ENCODE measurements at regions not wholly inside any gene's neighbourhood (a gene's known extent, or its start where the extent isn't known, plus 50 kb on each side); places are given as distances from the start of the nearest gene placed in this dataset.

DNA sequence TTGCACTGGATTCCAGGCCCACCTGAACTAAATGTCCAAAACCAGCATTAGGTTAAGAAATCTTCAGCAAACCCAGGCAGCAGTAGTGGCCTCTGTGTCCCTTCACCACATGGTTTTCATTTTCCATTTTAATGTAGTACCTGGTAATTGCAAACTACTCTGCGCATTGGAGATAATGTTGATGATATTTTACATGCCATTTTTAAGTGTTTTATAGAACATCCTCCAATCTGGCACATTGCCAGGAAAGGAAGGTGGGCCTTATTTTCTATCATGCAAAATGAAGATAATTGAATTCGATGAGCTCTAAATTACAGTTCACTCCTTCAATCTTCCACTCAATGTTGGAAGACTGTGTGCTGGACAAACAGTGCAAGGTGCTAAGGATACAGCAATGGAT lies 89.5 kb downstream of the ZC3H11B start:
- no peak for DNase-seq (ENCODE audit: low spot score)

DNA sequence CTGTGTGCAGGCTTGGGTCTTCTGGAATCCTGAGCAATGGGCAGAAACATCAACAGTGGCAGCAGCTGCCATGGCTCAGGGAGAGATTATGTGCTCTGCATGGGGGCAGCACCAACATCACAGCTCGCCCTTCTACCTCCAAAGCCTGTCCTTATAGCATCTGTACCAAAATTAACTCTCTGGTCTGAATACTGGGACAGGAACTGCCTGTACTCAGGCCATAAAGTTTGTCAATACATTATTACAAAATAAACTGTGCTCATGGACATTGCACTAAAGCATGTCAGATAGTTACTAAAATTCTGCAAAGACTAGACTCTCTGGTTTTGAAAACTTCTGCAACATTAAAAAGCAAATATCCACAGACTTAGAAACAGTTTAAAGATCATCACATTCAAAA lies 91.6 kb downstream of the ZC3H11B start:
- no peak for DNase-seq (ENCODE audit: low spot score)

DNA sequence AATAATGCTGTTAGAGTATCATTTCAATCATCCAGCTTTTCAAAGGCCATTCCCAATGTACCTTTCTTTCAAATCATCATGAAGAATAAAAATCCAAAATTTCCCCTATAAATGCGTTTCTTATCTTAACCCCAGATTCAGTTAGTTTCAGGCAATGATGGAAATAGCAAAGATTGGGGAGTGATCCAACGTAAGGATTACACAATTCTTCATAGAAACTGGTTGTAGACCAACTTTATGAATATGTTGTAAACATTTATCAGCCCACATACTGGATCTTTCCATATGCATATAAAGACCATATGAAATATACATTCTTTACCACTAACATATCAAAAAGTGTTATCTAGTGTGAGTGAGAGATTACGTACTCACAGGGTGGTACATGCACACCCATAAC lies 92.7 kb downstream of the ZC3H11B start:
- DNase-seq (ENCODE audit: low spot score): no peak

DNA sequence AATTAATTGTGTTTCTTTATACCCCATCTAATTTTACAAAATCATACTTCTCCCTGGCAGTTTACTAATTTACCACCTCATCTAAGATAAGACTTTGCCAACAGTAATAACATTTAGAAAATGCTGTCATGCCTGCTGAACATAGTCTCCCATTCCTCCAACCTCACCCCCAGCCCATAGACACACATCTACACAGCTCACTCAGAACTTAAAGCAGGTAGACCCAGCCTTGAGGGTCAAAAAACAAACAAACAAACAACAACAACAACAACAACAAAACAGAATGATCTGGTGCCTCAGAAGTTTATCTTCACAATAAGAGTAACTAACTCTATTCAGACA lies 94.0 kb downstream of the ZC3H11B start:
- DNase-seq (ENCODE audit: low spot score): no peak

DNA sequence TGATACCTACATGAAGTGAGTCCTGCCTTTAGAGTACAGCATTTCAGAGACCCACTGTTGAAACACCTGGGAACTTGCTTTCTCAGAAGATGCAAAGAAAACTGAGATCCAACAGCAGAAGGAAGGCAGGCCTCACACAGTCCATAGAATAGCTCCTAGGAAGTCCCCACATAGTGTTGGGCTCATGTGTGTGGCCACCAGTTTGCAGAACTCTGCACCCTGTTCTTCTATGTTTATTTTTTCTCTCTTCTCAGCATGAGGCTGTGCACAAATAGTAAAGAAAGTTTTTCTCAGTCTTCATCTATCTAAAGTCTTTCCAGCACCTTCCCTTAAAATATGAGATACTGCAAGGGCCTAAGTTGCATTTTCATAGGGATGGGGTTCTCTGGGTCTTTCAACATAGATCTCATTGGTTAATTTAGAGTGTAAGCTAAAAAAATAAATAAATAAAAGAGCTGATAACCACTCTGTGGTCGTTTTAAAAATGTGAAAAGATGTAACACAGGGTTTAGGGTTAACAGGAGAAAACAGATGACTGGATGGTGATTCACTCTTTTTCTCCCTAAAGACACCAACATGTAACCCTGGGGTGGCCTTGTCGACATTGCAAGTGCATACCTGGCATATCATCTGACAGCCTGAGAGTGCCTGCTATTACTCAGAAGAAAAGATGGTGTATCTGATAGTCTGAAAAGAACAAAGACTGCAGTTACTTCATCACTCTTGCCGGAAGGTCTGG lies 94.6 kb downstream of the ZC3H11B start:
- no peak for DNase-seq (ENCODE audit: low spot score)

DNA sequence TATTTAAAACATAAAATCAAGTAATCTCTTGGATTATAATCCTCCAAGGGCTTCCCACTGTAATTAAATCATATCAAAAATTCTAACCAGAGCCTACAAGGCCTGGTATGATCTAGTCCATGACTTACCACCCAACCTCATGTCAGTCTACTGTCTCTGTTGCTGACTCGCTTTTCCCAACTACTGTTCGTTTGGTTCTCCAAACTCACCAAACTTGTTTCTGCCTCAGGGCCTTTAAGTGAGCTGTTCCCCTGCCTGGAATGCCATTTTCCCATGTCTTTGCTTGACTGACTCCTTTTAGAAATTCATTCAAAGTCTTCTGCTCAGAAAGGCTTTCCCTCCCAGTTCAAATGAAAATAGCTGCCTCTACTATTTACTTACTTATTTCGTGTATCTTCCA lies 95.9 kb downstream of the ZC3H11B start:
- DNase-seq (ENCODE audit: low spot score): no peak

DNA sequence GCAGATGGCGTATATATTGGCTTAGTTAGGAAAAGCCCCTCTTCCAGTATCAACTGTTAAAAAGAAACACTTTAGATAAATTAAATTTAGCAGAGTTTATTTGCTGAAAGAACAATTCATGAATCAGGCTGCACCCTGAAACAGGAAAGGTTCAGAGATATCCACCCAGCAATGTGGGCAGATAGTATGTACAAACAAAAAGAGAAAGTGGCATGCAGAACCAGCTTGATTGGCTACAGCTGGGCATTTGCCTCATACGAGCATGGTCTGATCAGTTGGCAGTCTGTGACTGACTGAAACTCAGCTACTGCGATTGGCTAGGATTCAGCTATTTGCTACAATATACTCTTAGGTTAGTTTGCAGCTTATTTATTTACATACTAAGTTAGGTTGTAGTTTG lies 98.2 kb downstream of the ZC3H11B start:
- no peak for DNase-seq (ENCODE audit: low spot score)

DNA sequence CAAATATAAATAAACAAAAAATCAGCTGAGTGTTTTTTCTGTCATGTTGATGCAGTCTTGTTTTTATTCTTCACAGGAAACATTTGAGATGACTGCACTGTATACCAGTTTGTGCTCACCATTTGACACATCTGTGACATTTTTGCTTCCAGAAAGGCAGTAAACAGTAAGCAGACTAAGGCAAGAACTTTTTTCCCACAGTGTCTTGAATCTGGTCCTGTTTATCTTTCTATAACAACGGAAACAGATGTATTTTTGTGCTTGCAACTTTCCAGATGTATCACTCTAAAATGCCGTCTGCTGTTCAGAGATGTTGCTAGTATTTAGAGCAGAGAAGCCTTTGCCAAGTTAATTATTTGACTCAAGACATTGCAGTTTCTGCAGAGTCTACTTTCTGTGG lies 105.5 kb downstream of the ZC3H11B start:
- no peak for DNase-seq (ENCODE audit: low spot score)

DNA sequence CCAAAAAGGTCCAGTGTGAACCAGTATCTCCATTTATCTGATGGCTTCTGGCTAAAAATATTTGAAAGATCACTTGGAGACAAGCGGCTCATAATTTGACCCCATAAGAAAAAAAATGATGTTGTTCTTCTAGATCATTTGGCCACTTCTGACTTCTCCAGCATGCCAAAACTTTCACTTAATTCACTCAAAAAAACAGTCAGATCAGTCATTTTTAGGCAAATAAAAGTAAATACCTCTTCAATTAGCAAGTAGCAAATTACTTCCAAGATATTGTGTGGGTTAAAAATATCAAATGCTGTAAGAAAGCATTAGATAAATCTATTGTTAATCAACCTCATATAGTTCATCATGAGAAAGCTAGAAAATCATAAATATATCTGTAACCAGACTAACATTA lies 106.0 kb downstream of the ZC3H11B start:
- DNase-seq (ENCODE audit: low spot score): no peak

DNA sequence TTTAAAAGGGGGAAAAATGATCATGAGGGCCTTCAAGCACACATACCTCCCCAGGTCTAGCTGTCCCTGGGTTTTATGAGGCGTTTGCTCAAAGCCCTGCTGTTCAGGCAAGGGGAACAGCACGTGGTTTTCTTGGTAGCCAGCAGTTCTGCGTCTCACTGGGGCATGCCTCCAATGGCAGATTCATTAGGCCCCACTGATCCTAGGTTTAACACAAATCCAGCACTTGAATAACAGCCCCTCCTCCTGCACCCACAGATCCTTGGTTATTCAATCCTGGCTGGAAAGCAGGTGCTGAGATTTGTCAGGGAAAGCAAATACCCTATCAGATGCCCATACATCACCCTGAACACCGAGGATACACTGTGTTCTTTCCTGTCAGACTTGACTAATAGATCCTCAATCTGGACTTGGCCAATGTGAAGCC lies 106.4 kb downstream of the ZC3H11B start:
- no peak for DNase-seq (ENCODE audit: low spot score)

DNA sequence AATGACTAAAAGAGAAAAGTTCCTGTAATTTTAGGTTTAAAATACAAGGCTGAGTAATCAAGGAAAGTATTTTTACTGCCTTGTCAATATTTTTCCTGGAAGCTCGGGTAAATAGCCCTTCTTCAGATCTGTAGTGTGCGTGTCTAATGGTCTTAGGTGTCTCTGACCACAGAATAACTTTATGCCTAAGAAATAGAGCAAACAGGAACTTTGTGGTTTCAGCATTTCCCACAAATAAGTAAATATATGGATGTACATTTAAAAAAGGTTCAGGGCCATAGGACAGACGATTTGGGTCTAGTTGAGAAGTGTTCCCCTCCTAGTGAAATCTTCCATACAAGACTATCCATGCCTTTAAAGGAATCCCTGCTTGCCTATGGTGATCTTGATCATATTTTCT lies 107.0 kb downstream of the ZC3H11B start:
- no peak for DNase-seq (ENCODE audit: low spot score)

DNA sequence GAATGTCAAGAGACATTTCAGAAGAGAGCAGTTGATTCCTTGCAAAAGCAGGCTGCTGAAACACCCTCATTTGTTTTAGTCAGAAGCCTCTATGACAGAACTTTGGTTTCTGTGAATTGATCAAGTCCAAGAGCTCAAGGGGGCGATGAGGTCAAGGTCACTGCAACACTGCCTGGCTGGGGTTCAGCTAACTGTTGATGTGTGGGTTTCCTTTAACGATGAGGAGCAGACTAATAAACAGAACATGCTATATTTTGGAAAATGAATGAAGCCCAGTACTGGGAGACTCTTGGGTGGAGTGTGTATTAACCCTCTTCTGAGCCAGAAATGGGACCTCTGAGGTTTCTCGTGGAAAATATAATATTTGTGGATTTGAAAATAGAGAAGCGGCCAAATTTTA lies 109.3 kb downstream of the ZC3H11B start:
- DNase-seq (ENCODE audit: low spot score): no peak

DNA sequence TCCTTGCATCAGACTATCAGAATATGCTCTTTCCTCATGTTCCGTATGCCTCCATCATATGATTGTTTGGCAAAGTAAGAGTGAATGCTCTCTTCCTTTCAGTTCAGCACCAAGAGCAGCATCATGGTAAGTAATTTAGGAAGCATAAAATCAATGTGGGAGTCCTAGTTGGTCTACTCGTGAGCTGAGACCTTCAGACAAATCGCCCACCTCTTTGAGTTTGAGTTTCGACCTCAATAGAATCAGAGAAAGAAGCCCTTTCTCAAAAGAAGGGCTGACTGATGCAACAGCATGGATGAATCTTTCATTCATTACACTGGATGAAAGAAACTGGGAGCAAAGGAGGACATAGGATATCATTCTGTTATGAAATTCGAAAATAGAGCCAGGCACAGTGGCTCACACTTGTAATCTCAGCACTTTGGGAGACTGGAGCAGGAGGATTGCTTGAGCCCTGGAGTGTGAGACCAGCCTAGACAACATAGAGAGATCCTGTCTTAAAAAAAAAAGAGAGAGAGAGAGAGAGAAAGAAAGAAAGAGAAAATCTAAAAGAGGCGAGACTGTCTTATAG lies 112.5 kb downstream of the ZC3H11B start:
- no peak for DNase-seq (ENCODE audit: low spot score)

DNA sequence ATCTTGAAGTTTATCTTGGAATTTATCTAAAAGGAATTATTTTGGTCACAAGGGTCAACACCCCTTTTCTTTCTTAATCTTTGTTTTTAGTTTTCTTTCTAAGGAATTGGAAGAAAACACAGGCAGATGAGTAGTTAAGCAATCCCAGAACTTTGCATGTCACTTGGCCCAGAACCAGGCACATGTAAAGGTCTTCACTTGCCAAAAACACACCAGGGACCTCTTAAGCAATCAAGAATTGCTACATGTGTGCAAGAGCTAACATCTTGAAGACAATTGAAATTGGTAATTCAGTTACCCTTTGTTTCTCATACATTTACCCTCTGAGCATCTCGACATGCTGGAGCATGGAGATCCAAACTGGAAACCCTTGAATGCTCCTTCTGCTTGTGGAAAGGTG lies 114.2 kb downstream of the ZC3H11B start:
- no peak for DNase-seq (ENCODE audit: low spot score)

DNA sequence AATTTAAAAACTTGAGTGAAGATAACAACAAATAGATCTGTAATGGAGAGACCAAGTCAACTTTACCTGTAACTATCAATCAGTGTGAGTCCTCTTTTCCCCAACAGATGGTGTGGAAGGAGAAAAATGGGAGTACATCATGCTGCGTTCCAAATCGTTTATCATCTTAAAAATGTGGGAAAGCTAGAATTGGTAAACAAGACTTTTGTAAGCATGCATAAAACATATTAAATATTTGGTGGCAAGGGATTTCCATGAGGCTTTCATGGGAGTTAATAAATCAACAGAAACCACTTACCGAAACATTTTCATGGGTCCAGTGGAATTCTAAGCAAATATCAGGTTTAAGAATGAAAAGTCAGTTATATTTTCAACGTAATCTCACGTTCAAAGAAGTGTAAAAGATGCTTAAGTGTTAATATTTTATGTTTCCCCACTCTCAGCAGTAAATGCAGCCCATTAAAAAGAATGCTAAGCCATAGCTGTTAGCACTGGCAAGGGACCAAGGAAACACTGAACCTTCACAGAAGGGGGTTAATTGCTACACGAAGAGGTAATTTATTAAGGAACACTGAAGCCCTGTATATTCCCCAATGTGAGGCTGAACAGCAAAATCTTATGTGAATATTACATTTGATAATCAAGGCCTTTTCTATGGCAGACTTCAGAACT lies 117.0 kb downstream of the ZC3H11B start:
- no peak for DNase-seq (ENCODE audit: low spot score)

DNA sequence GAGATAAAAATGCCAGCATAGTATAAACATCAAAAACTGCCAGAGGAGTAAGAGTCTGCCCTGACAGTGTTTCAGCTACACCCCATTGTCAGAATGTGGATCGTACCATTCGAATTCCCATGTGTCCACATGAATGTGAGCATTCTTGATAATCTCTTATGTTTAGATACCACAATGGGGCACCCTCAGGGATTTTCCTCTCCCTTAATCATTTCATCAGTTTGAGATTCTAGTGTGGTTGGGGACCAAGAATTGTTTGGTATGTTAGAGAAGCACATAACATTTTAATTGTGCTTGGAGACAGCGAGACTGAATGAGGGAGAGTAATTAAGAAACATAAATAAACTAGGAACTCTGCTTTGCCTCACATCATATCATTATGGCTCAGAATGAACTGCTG lies 120.2 kb downstream of the ZC3H11B start:
- no peak for DNase-seq (ENCODE audit: low spot score)

DNA sequence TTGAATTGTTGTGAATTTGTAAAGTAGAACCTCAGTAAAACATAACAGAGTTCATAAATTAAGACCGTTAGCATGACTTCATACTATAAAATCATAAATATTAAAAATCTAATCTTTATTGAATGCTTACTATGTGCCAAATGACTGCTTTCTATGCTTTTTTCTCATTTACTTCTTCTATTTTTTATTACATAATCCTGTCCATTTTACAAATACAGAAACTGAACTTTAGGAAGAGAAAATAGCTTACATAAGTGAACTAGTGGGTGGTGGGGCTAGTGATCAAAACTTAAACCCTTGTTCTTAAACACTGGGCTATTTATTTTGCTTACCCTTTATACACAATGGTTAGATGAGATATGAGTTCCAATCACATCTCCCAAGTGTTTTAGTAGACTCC lies 122.3 kb downstream of the ZC3H11B start:
- no peak for DNase-seq (ENCODE audit: low spot score)

DNA sequence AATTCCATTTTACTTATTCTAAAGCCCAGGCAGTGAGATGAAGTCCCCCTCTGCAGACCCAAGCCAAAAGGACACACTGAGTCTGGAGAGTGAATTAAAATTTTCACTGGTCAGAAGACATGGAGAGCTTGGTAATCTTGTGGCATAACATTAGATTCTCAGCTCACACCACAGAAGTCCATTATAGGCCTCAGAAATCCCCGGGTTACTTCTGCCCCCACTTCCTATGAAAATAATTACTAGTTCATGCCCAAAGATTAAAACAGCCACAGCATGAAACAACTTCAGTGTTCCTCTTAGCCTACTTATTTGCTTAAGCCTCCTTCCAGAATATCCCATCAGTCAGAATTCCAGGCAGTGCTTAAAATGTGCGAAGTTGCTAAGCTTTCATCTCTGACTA lies 123.3 kb downstream of the ZC3H11B start:
- DNase-seq (ENCODE audit: low spot score): no peak

DNA sequence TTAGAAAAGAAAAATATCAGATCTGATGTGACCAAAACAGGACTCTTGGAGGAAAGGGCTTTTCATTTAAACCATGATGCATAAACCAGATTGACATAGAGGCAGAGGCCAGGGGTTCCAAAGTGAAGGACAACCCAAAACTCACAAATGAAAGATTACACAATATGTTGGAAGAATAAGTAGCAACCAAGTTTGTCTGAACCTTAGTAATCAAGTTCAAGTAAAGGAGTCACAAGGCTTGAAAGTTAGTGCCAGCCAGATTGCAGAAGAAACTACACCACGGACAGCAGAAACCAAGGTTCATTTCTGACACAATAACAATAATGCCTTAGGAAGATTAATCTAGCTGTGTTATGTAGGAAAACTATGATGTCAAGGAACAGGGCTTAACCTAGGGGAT lies 124.6 kb downstream of the ZC3H11B start:
- no peak for DNase-seq (ENCODE audit: low spot score)

DNA sequence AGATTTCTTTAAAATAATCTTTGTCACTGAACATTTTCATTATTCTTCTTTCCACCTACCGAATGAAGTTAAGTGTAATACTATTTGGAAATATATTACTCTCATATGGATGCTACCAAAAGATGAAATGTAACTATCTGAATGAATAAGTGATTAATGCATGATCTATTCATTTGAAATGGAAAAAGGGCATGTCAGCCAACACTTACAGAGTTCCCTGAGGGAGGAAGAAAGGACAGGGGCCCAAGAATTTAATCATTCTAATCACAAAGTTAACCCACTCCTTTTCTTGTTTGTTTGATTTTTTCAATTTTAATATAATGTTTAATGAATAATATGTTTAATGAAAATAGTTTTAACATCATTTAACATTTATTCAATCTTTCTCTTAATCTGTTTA lies 129.4 kb downstream of the ZC3H11B start:
- no peak for DNase-seq (ENCODE audit: low spot score)

DNA sequence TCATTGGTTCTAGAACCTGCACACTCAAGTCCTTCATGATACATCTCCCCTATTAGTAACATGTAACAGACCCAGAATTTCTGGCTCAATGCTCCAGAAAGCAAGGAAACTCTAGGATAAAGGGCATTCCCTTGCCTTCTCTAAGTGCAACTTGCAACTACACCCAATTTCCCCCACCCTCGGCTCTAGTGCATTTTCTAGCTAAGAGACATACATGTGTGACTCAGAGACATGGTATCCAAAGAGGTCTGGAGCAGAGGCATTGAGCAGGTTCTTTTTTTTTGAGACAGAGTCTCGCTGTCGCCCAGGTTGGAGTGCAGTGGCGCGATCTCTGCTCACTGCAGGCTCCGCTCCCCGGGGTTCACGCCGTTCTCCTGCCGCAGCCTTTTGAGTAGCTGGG lies 132.9 kb downstream of the ZC3H11B start:
- no peak for DNase-seq (ENCODE audit: low spot score)

DNA sequence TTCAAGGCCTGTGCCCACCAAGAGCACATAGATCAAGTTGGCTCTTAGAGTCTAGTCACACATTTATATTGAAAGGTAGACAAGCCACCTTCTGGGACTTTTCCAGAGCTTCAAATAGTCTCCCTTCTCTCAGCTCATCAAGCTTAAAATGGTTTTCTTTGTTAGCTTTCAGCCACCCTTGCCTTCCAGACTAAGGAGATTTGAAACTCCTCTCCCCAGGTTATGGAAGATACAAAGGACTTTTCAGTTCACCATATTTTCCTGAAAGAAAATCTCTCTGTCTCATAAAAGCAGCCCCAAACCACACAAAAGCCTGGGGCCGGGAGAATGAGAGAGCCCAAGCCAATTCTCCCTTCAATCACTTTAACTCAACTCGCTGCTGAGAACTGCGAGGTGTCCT lies 134.1 kb downstream of the ZC3H11B start:
- DNase-seq (ENCODE audit: low spot score): no peak

DNA sequence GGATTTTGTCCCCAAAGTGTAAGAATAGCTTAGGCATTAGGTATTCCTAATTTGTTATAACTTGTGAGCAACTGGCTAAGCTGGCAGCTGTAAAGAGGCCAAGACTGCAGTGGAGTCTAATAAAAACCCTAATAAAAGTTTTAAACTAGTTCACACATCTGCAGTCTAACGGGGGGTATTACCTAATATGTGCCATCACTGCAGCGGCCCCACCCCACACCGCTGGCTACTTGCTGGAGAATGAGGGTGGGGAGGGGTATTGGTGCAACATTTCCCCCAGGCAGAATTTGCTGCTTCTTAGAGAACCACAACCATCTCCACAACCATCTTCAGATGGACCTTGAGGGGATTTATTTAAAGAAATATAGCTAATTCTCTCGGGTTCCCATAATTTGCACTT lies 135.0 kb downstream of the ZC3H11B start:
- no peak for DNase-seq (ENCODE audit: low spot score)

DNA sequence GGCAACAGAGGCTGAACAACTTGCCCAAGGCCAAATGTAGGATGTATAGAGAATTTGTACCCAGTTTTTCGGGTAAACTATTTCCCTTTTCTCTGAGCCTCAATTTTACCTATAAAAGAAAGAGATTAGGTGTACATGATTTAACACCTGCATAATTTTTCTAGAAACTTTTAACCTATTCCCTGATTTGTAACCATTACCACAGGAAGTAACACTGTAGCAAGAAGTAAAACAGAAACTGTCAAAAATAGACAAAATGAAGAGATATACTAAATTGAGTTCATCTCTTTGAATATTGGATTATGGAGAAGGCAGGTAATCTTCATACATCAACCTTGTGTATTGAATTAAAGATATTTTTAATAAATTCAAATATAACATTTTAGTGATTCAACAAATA lies 136.2 kb downstream of the ZC3H11B start:
- no peak for DNase-seq (ENCODE audit: low spot score)

Data from Ammon's horn (tissue), 1 donor.